ENCODE measurements at regions not wholly inside any gene's neighbourhood (a gene's known extent, or its start where the extent isn't known, plus 50 kb on each side); places are given as distances from the start of the nearest gene placed in this dataset.

DNA sequence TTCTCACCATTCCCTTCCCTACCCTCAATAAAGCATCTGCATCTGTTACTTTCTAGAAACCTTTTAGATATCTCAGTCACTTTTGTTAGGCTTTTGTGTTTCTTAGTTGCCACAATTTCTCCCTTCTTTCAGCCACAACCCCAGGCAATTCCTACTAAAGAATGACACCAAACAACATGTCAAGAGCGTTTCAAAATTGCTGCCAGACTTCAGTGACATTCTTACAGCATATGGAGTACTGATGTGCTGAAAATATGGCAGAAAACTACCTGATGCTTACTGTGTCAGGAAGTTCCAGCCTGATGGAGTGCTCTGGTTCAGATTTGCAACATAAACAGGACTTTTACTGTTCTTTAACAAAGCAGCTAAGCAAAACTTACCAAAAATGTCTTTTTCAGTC lies 957.7 kb upstream of the POU3F3 start:
- in situ Hi-C loops (cut with HindIII; ENCODE audit: low sequenced_read_pairs) = no loop called here
- DNase-seq (ENCODE audit: low spot score) = no peak

DNA sequence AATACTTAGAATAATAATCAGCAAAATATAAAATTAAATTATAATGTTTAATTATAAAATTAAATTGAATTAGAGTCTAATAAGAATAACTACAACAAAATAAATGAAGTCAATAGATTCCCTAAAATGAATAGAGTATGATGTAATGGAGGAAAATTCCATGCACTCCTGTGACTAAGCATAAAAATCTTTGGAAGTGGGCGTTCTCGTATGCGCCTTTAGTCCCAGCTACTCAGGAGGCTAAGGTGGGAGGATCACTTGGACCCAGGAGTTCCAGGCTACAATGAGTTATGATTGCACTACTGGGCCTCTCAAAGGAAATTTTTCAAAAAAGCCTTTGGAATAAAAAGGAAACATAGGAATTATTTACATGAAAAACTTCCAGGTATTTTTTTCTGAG lies 955.4 kb upstream of the POU3F3 start:
- no peak for DNase-seq (ENCODE audit: low spot score)
- in situ Hi-C loops (cut with HindIII; ENCODE audit: low sequenced_read_pairs) = no loop called here

DNA sequence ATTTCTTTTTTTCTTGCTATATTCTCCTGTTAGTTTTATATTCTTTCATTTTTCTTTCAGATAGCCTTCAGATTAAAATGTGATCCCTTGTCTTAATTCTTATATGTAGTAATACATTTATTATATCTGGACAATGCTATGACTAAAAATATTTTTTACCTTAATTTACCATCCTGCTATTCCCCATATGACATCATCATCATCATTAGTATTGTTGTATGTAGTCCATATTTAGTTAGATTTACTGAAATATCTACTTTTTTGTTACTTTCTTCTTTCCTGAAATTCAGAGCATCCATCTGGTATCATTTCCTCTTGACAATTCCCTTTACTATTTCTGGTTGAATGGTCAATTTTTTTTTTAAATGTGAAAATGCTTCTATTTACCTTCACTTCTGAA lies 951.6 kb upstream of the POU3F3 start:
- in situ Hi-C loops (cut with HindIII; ENCODE audit: low sequenced_read_pairs) = no loop called here
- DNase-seq (ENCODE audit: low spot score) = no peak

DNA sequence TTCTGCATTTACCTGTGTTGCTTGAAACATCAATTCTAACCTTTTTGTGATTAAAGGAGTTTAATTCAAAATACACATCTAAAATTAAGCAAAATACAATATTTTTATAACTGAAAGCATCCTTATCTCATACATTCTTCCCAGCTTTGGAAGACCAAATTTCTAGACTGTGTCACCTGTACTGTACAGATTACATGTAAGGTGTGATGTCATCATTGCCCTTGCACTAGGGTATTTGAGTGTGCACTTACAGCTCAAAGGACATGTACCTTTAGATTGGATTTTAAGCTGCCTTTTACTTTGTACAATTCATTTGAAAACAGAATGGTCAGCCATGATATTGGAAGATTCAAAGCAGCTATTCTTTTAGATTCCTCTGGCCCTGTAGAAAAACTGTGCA lies 932.8 kb upstream of the POU3F3 start:
- in situ Hi-C loops (cut with HindIII; ENCODE audit: low sequenced_read_pairs) = no loop called here

DNA sequence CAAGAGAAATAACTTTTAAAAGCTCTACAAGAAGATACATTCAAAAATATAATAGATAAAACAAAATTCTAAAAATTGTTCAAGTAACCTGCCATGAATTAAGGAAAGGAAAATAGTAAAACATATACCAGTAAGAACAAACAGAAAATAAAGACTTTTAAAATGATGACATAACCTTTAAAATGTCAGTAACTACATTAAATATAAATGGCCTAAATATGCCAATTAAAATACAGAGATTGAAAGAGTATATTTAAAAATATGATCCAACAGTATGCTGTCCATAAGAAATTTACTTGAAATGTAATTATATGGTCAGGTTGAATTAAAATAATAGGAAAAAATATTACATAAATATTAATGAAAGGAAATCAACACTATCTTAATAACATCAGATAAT lies 911.7 kb upstream of the POU3F3 start:
- no peak for DNase-seq (ENCODE audit: low spot score)
- in situ Hi-C loops (cut with HindIII; ENCODE audit: low sequenced_read_pairs) = no loop called here

More for the DNA sequence above, 932.8 kb upstream of the POU3F3 start:
- DNase-seq (ENCODE audit: low spot score) = no peak

DNA sequence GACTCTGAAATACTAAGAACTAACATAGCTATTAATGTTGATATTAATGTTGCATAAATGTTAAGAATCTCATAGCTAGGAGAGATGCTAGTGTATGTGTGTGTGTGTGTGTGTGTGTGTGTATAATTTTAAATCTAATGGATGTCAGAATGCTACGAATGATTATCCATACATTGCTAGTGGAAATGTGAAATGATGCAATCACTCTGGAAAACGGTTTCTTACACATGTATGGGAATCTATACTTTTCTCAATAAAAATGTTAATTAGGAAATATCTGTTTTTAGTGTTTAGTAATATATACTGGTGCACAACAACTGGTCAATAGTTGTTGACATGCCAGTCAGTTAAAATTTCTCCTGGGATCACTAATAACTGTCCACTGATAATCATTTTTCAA lies 908.8 kb upstream of the POU3F3 start:
- in situ Hi-C loops (cut with HindIII; ENCODE audit: low sequenced_read_pairs) = no loop called here
- no peak for DNase-seq (ENCODE audit: low spot score)

DNA sequence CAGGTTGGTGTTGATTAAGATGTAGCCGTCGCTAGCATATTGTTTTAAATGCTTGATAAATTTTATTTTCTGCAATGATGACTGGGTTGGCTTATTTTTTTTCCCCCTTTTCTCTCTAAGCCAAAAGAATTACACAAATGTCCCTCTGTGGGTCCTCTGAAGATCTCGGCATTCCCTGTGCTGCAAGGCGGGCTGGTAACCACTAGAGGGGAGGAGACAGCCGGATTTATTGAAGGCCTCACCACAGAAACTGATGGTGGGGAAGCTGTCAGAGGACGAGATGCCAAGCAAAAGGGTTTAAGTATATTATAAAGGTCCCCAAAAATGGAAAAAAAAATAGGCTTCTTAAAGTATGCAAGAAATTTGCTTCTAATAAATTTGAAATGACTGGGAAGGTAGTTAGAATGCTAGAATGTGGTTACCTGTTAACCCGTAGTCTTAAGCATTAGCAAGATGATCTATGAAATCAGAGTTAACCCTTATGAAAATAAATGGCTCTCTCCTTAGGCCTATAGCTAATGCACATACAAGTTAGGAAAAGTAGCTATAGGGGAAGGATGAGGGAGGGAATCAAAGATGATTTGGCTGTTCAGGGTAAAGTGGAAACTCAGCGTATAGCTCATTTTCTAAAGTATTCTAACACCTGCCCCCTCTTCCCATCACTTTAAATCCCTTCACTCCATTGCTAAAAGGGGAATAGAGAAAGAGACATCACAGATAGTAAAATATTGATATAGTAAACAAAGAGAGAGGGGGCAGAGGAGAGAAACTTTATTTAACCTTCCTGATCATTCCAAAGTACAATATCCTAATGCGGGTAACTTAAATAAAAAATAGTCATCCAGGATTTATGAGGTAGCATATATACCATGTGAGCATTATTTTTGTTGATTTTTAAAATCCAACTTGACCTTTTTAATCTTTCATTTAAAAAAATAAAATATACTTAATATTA lies 894.5 kb upstream of the POU3F3 start:
- in situ Hi-C loops (cut with HindIII; ENCODE audit: low sequenced_read_pairs) = no loop called here
- DNase-seq (ENCODE audit: low spot score) = peak; percentile 30

DNA sequence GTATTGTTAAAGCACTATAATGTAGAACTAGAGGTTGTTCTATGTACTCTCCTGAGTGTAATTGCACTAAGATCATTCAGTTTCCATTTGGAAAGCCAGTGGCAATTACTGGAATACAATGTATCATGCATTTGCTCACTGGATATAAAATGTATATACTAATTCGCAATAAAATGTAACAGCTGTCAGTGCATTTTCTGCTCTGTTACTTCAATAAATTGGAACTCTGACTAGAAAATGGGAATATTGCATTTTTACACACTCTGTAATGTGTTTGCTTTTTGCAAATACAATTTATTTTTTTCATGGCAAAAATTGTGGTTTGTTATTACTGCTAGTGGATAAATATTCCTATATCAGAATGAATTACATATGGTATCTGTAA lies 893.8 kb upstream of the POU3F3 start:
- in situ Hi-C loops (cut with HindIII; ENCODE audit: low sequenced_read_pairs) = no loop called here
- no peak for DNase-seq (ENCODE audit: low spot score)

DNA sequence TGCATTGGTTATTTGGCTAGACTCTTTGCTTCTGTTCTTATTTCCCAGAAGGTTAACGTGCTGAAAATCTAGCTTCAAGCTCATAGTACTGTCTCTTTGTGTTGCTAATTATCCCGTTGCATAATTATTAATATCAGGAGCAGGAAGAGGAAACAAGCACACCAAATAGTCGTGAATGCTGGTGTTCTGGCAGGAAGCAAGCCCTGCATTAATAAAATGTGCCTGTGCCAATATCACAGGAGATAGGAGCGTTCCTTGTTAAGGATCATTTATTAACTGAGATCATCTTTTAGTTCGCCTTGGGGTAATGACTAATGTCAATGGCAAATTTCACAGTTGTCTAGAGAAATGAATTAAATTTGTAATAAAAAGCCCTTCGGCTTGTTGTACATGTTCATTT lies 893.0 kb upstream of the POU3F3 start:
- in situ Hi-C loops (cut with HindIII; ENCODE audit: low sequenced_read_pairs) = no loop called here
- DNase-seq (ENCODE audit: low spot score) = no peak

DNA sequence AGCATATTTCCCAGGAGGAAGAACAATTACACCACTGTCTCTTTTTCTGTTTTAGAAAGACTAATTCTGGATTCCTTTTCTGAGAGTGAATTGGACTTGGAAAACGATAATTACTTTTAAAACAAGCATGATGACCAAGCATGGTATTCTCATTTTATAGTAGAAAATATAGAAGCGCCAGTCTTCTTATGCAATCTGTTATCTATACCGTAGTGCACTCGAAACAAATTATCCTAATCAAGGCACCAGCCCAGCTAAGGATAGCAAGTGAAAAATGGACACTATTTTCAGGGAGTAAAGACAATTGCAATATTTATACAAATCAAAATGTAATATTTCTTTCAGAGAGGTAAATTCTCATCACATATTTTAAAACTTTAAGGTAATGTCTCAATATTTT lies 892.1 kb upstream of the POU3F3 start:
- in situ Hi-C loops (cut with HindIII; ENCODE audit: low sequenced_read_pairs) = no loop called here

DNA sequence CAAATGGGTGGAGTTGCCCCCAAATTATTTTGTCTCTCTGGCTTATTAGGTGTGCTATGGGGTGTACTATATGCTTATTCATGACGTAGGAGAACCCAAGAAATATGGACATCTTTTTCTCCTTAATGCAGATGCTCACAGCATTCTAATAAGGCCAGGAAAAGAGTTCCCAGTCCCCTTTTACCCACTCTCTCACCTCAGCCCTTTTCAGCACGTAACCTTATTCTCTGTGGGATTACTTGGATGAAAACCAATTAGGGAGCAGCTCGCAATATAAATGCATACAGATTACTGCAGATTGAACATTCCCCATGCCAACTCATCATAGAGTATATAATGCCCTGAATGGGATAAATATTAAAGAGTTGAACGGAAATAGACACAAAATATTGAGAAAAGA lies 891.2 kb upstream of the POU3F3 start:
- in situ Hi-C loops (cut with HindIII; ENCODE audit: low sequenced_read_pairs) = no loop called here
- DNase-seq (ENCODE audit: low spot score) = no peak

More for the DNA sequence above, 892.1 kb upstream of the POU3F3 start:
- DNase-seq (ENCODE audit: low spot score) = no peak

DNA sequence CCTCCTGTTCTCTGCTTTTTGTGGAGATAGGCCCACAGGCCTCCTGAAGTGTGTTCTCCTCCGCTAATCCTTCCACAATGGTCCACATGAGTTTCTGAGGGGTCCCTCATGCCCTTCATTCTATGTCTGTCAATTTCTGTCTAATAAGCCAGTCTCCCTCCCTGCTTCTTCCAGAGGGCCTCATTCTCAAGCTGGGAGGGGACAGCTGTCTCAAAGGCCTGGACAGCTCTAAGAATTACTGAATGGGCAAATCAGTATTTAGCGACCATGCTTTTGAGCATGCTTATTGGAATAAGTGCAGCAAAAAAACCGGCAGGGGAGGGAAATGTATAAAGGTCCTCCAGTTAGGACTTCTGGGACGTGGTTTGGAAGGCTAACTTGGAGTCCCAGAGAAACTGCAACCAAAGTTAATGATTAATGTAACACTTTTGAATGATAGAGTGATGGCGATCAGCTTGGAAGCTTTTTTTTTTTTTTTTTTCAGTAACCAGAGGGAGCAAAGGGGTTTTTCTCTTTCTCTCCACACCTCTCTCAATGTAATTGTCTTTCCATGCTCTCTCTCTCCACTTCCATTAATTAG lies 890.7 kb upstream of the POU3F3 start:
- in situ Hi-C loops (cut with HindIII; ENCODE audit: low sequenced_read_pairs) = no loop called here
- no peak for DNase-seq (ENCODE audit: low spot score)

DNA sequence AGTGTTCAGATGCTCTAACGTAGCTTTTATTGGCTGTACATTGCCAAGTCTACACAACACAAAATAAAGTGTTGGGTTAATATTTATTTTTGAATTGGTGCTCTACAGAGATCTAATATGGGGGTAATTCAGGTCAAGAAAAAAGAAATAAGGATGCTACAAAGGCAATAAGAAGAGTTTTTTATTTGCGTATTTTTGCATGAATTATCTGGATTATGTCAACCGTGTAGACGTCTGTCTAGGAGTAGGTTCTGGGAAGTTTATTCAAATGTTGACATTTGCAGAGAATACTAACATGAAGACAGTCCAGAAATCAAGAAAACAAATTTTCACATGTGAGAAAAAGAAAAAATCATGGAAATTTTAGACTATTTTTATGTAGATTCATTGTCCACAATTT lies 876.7 kb upstream of the POU3F3 start:
- DNase-seq (ENCODE audit: low spot score) = no peak
- in situ Hi-C loops (cut with HindIII; ENCODE audit: low sequenced_read_pairs) = no loop called here

DNA sequence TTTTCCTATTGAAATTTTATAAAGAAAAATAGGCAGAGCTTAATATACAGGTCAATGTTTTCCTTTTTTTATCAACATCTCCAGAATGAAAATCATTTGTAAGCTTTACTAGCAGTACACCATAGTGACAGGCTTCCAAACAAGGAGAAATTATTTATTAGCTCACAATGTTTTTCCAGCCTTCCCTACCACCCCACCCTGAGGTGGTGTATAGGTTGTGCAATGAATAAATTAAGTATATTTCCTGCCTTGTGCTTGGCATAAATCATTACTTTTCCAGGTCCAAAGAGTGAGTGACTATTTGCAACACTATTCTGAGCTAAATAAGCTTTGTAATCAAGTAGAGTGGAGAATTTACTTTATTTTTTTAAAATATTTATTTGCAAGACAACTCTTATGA lies 876.2 kb upstream of the POU3F3 start:
- in situ Hi-C loops (cut with HindIII; ENCODE audit: low sequenced_read_pairs) = no loop called here
- DNase-seq (ENCODE audit: low spot score) = no peak

DNA sequence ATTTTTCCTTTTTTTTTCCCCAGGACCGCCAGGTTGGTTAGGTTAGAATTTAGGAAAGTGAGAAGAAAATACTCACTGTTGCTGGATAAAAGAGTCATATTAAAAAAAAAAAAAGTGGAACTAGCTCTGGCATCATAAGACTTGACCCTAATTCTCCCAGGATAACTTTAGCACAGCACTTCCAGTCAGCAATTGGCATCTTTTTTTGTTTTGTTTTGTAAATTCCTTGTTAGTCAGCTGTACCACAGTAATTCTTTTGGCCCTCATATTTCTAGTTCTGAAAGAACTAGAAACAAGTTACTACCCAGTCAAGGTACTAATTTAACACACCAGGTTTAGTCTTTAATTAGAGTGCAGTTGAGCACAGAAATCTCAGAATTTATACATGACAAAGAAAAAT lies 873.5 kb upstream of the POU3F3 start:
- in situ Hi-C loops (cut with HindIII; ENCODE audit: low sequenced_read_pairs) = no loop called here
- no peak for DNase-seq (ENCODE audit: low spot score)

DNA sequence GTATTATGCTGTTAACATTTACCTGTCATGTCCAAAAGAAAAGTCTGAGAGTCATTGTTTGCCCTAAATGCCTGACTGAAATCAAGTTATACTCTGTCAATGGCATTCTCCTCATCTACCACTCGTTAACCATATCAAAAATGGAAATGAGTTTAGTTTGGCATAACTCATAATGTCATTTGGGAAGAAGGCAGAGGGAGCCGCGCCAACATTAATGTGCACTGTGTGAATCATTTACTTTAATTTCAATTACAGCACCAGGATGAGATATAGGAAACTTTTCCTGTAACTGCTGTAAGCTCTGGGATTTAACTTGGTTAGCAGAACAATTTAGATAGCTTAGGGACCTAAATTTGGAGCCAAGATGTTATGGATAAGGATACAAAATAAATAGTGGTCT lies 871.2 kb upstream of the POU3F3 start:
- DNase-seq (ENCODE audit: low spot score) = no peak
- in situ Hi-C loops (cut with HindIII; ENCODE audit: low sequenced_read_pairs) = no loop called here

DNA sequence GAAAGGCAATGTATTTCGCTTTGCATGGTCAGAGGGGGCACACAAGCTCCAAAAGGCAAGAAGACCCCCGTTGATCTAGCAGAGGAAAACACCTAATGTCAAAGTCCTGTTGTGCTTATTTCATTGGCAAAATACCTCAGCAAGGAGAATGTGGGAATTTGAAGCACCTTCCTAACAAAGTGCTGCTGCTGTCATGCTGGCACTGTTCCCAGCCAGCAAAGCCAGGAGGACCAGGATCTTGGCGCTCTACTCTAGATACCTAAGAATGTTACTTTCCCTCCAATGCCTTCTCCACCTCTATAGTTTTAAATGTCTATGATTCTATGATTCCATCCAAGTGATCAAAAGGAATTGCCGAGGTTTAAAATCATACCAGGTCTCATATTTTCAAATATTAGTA lies 867.9 kb upstream of the POU3F3 start:
- DNase-seq (ENCODE audit: low spot score) = peak; percentile 1
- in situ Hi-C loops (cut with HindIII; ENCODE audit: low sequenced_read_pairs) = no loop called here

DNA sequence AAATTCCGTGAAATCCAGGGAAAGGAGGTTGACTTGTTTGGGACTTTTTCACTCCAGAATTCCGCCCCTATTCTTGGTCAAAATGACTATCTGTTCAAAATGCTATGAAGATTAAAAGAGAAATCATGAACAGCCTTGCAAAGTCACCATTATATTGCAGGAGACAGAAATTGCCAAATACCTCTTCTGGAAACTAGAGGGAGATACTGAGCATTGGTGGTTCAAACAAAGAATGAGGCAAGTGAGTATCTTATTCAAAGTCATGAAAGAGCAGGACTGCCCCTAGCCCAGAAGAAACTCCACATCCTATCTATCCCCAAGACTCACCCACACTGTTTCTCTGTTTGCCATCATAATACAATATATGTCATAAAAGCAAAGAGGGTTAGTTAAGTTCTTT lies 862.3 kb upstream of the POU3F3 start:
- in situ Hi-C loops (cut with HindIII; ENCODE audit: low sequenced_read_pairs) = no loop called here
- no peak for DNase-seq (ENCODE audit: low spot score)

DNA sequence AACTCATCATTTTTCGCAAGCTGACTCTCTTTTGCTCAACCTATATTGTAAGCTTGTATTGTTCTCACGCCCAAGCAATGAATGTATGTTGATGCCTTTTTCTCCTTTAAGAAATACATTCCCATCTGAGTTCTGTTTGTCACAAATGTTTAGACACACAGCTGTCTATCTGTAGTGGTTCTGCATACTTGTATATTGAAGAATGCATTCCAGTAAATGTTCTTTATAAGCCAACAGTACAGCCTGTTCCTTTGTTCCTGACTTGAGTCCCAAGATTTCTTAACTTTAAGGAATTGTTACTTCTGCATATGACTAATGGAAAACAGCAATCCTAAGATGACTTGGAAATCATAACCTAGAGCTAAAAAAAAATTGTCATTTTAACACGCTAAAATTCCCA lies 849.1 kb upstream of the POU3F3 start:
- in situ Hi-C loops (cut with HindIII; ENCODE audit: low sequenced_read_pairs) = no loop called here
- DNase-seq (ENCODE audit: low spot score) = no peak

DNA sequence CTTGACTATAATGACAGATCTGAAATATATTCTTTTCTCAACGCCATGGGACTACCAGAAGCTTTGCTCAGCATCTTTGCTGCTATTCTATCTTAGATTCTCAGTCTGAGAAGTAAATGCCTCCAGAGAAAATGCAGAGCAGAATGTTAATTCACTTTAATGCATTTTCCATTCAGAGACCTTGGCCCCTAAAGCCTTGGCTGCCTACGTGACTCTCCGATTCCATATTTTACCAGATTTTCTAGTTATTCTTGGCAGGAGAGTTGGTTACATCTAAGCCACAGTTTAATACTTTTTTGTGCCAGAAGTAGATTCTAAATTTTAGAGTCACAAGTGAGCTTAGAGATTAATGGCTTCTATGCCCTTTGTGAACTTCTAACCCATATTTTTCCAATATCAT lies 837.1 kb upstream of the POU3F3 start:
- in situ Hi-C loops (cut with HindIII; ENCODE audit: low sequenced_read_pairs) = no loop called here
- no peak for DNase-seq (ENCODE audit: low spot score)

DNA sequence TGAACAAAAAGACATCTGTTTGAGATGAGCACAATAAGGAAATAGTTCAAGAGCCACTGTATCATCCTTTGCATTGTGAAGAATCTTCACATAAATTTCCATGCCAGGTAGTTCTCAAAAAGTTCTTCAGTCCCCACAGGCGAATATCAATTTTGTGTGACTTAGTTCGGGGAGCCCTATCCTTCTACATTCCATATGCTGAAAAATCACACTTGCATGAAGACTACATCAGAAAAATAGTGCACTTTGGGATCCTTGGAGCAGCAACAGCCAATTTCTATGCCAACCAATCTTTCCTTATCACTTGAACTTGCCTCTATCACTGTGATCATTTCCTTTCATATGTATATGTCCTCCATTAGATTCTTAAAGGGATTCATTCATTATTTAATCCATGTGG lies 830.6 kb upstream of the POU3F3 start:
- no peak for DNase-seq (ENCODE audit: low spot score)

More for the DNA sequence above, 830.6 kb upstream of the POU3F3 start:
- in situ Hi-C loops (cut with HindIII; ENCODE audit: low sequenced_read_pairs) = no loop called here

Data from G401 (cell line).